22Rv1 (cell line): ENCODE measurements at regions not wholly inside any gene's neighbourhood (a gene's known extent, or its start where the extent isn't known, plus 50 kb on each side); places are given as distances from the start of the nearest gene placed in this dataset.

ENCODE experiments used
- H3K27ac ChIP-seq: fragments of 450-650 bp; 2 replicates; pipeline ENCODE4 v1.5.1; 2017
- ZFX ChIP-seq: fragments of 450-650 bp; IDR thresholded peaks from 2 replicates; pipeline ENCODE4 v1.6.1; 2017; ENCODE audit warnings: antibody characterized with exemption, borderline replicate concordance
- TF ChIP-seq, protein P1 (sequence below): fragments of 450-650 bp; IDR thresholded peaks from 2 replicates; pipeline ENCODE4 v1.5.1; 2017; ENCODE audit warnings: mild to moderate bottlenecking

DNA sequence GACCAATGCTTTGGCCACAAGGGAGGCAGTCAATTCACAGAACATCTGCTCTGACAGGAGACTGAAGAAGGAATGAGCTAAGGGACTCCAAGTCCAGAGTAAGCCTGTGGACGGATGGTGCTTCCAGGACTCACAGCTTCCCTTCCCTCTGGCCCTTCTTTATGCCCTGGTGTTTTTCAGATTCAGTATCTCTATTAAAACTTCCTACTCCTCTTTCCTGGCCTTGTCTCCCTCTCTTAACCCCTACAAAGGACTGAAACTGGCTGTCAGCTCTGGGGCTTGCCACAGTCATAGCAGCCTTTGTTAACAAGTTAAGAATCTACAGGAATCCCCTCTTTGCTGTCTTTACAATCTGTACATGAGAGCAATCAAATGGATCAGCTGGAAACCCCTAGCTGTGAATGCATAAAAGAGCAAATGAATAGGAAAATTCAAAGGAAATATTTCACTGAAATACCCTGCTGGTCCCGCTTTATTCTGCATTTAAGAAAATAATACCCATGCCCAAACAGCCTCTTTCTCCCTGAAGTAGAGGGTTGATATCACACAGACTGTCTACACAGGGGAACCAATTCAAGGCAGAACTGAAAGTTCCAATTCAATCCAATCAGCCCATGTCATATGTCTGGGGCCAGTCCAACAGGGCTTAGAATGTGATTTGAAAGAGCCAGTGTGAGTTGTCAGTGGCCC, 192.3 kb downstream of the MZT1 start:
- TF ChIP-seq ZFX = no peak
- TF ChIP-seq, protein P1, sequence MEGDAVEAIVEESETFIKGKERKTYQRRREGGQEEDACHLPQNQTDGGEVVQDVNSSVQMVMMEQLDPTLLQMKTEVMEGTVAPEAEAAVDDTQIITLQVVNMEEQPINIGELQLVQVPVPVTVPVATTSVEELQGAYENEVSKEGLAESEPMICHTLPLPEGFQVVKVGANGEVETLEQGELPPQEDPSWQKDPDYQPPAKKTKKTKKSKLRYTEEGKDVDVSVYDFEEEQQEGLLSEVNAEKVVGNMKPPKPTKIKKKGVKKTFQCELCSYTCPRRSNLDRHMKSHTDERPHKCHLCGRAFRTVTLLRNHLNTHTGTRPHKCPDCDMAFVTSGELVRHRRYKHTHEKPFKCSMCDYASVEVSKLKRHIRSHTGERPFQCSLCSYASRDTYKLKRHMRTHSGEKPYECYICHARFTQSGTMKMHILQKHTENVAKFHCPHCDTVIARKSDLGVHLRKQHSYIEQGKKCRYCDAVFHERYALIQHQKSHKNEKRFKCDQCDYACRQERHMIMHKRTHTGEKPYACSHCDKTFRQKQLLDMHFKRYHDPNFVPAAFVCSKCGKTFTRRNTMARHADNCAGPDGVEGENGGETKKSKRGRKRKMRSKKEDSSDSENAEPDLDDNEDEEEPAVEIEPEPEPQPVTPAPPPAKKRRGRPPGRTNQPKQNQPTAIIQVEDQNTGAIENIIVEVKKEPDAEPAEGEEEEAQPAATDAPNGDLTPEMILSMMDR = no peak
- H3K27ac ChIP-seq = no peak overlapping the region

DNA sequence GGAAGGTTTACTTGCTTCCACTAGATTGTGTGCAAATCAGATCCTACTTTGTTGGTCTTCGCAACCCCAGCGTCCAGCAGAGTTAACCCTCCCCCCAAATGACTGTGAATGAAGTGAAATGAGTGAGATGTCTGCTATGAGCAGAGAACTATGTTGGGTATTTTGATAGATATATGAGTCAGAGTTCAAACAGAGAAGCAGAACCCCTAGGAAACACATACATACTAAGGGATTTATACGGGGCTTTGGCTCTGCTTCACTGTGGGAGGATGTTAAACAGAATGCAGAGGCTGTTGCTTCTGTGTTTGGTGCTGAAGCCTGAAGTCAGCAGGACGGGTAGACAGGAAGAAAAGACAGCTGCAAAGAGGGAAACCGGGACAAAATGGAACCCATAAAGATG, 197.0 kb downstream of the MZT1 start:
- H3K27ac ChIP-seq = no peak overlapping the region
- no peak for TF ChIP-seq ZFX
- TF ChIP-seq, protein P1 = no peak

GRCh38 chr13:72527333-72527732, 200.1 kb downstream of the MZT1 start:
- no peak overlapping the region for H3K27ac ChIP-seq
- TF ChIP-seq, protein P1 = no peak
- no peak for TF ChIP-seq ZFX

DNA sequence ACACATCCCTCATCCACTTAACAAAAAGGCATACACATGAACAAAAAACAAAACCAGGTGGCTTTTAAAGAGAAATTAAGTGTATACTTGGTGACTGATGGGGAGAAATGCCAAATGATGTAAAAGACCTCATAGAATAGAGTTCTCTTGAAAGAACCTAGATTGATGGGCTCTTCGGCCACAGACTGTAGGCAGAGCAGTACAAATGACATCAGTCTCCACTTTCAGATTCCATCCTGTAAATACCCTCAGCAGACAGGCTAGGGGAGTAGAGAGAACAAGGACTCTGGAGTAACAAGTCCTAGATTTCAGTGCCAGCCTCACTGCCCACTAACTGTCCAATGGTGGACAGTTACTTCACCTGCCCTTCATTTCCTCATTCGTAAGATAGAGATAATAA, 203.8 kb downstream of the MZT1 start:
- H3K27ac ChIP-seq = no peak overlapping the region

DNA sequence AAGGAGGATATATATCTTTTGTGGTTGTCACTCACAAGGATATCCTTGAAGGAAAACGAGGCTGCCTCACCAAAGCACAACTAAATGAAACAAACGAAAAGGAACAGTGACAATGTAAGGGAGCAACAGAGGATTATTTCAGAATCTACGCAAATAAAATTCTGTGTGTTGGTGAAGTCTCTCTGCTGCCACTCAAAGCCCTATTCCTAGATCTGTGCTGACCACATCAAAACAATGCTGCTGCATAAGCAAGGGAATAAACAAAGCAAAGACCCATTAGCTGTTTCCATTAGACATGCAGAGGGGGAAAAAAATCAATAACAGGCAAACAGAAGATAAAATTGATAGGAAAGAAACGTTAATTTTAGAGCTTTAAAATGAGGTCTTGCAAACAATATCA, 204.4 kb downstream of the MZT1 start:
- H3K27ac ChIP-seq = no peak overlapping the region
- TF ChIP-seq, protein P1 = no peak
- TF ChIP-seq ZFX = no peak

More for the DNA sequence above, 203.8 kb downstream of the MZT1 start:
- TF ChIP-seq, protein P1 = no peak
- TF ChIP-seq ZFX = no peak

- no peak for TF ChIP-seq ZFX
- TF ChIP-seq, protein P1 = no peak
- no peak overlapping the region for H3K27ac ChIP-seq
These were observed 205.3 kb downstream of the MZT1 start for GRCh38 chr13:72521940-72522661.

DNA sequence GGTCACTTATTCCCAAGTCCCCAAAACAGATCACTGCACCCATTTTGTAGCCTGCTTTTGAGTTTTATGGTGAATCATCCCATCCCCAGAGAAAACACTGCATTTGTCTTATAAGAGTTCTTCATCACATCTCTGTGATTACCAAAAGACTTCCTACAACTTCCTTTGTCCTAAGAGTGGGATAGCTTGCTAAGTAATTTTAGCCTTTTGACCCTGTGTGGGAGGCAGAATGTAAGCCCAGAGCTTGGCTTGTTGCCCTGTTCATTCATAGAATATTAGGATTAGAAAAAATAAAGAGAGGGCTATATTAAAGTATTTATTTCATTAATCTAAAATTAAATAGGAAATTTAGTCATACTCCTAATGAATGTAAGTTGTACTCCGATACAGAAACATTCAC, 213.3 kb downstream of the MZT1 start:
- no peak overlapping the region for H3K27ac ChIP-seq
- TF ChIP-seq ZFX = no peak
- TF ChIP-seq, protein P1 = no peak
